ENCODE measurements at regions not wholly inside any gene's neighbourhood (a gene's known extent, or its start where the extent isn't known, plus 50 kb on each side); places are given as distances from the start of the nearest gene placed in this dataset.

GRCh38 chr2:18957909-18958308, 368.5 kb upstream of the NT5C1B start:
- POLR2A ChIA-PET: no interaction called here
- H3K36me3 ChIP-seq (replicated peaks in 1 of 2; ENCODE audit: control insufficient read depth in 1 of 2, insufficient read depth in 2 of 2, low read length in 2 of 2): no peaks in the 10 kb centered on the region
- no peaks in the 10 kb centered on the region for H3K9me3 ChIP-seq (ENCODE audit: low read length)
- no peak for DNase-seq (ENCODE audit: low spot score)
- no peak for FAIRE-seq
- no peak for TF ChIP-seq DNMT1 (CRISPR knock-in tag; IDR thresholded peaks at IDR 0.05)
- no peak for TF ChIP-seq MYNN (CRISPR knock-in tag; IDR thresholded peaks at IDR 0.05; ENCODE audit: low read depth)
- TF ChIP-seq ZNF883 (CRISPR knock-in tag; IDR thresholded peaks at IDR 0.05; ENCODE audit: not compliant biosample characterization): no peak
- TF ChIP-seq IRF9 (CRISPR knock-in tag; IDR thresholded peaks at IDR 0.05; ENCODE audit: borderline replicate concordance): no peak
- TF ChIP-seq SP2 (CRISPR knock-in tag; IDR thresholded peaks at IDR 0.05): no peak
- TF ChIP-seq PHF8 (CRISPR knock-in tag; IDR thresholded peaks at IDR 0.05): no peak
- TF ChIP-seq ZNF800 (CRISPR knock-in tag; IDR thresholded peaks at IDR 0.05): no peak
- TF ChIP-seq ZBTB40 (IDR thresholded peaks at IDR 0.05): no peak
- TF ChIP-seq ZBTB40 (CRISPR knock-in tag; IDR thresholded peaks at IDR 0.05): no peak
- no peak for TF ChIP-seq ZNF678 (CRISPR knock-in tag; IDR thresholded peaks at IDR 0.05)
- no peak for TF ChIP-seq SATB2 (CRISPR knock-in tag; IDR thresholded peaks at IDR 0.05)
- intact Hi-C loops (cut with micrococcal nuclease; ENCODE audit: unreplicated experiment) (no loop called here), in situ Hi-C loops (cut with HindIII; ENCODE audit: extremely low pct_ligation_motif_present, low pct_unique_long_range_greater_than_20kb) (no loop called here)
- no peak overlapping the region for H3K9ac ChIP-seq (ENCODE audit: insufficient read depth, low read depth, low read length)
- no peaks in the 10 kb centered on the region for H4K20me1 ChIP-seq (ENCODE audit: insufficient read depth, low read length)
- no peak for ATAC-seq
- H3K4me3 ChIP-seq (replicated peaks in 1 of 3; ENCODE audit: insufficient read depth in 1 of 3, low read depth in 2 of 3, low read length in 3 of 3): no peak overlapping the region
- H3K27ac ChIP-seq (ENCODE audit: extremely low read length, insufficient read depth, low read length): no peak overlapping the region
- H2AFZ ChIP-seq (ENCODE audit: low read length): no peak overlapping the region
- no peaks in the 10 kb centered on the region for H3K4me1 ChIP-seq (ENCODE audit: insufficient read depth, low read length)
- CTCF ChIA-PET (ENCODE audit: low intra/inter-chr PET ratio, low total read pairs): no interaction called here
- H3K27me3 ChIP-seq (ENCODE audit: control insufficient read depth in 1 of 2, insufficient read depth in 2 of 2, low read length in 2 of 2): no peaks in the 10 kb centered on the region
- no TSS peak for BruUV-seq (replicated peaks)
- H3K4me2 ChIP-seq (ENCODE audit: low read depth, low read length): no peak overlapping the region
- 25% methylated on average over 1 of the region's 1 CpG for WGBS (ENCODE audit: low lambda C conversion rate)
- H3K79me2 ChIP-seq (ENCODE audit: insufficient read depth, low read length): no peaks in the 10 kb centered on the region
